SK-N-SH (cell line): ENCODE measurements at regions not wholly inside any gene's neighbourhood (a gene's known extent, or its start where the extent isn't known, plus 50 kb on each side); places are given as distances from the start of the nearest gene placed in this dataset.

Experiments
- CHD2 ChIP-seq: fragments of 150-350 bp; IDR thresholded peaks from 2 replicates; pipeline ENCODE4 v1.6.1; 2018; ENCODE audit warnings: low read length; ENCODE audit not compliant: partially characterized antibody
- EP300 ChIP-seq, 2 experiments: IDR thresholded peaks; 2 replicates each; pipeline versions ENCODE4 v1.4.0 to v1.6.1; 2012; ENCODE audit warnings: borderline replicate concordance in 1 of 2, low read depth in 1 of 2, low read length in 1 of 2
- EZH2phosphoT487 ChIP-seq: fragments of 200-600 bp; sonication (generic); IDR thresholded peaks from 2 replicates; pipeline ENCODE4 v1.6.1; 2017; ENCODE audit warnings: low read depth, mixed run types, mild to moderate bottlenecking, antibody characterized with exemption, moderate library complexity, borderline replicate concordance
- FOXM1 ChIP-seq: IDR thresholded peaks from 2 replicates; pipeline ENCODE4 v1.4.0; 2012; ENCODE audit warnings: low read depth, mild to moderate bottlenecking
- GABPA ChIP-seq: IDR thresholded peaks from 2 replicates; pipeline ENCODE4 v1.4.0; 2012; ENCODE audit warnings: low read depth, mild to moderate bottlenecking
- JUND ChIP-seq: IDR thresholded peaks from 2 replicates; pipeline ENCODE4 v1.4.0; 2012
- MXI1 ChIP-seq: IDR thresholded peaks from 2 replicates; pipeline ENCODE4 v1.6.1; 2012; ENCODE audit warnings: mild to moderate bottlenecking, low read depth, low read length, improper control_type of control experiment
- POLR2AphosphoS5 ChIP-seq: IDR thresholded peaks from 2 replicates; pipeline ENCODE4 v1.6.1; 2012; ENCODE audit warnings: low read depth, low read length
- RAD21 ChIP-seq: IDR thresholded peaks from 2 replicates; pipeline ENCODE4 v1.6.1; 2012; ENCODE audit warnings: mild to moderate bottlenecking, low read length
- RFX5 ChIP-seq: IDR thresholded peaks from 2 replicates; pipeline ENCODE4 v1.6.1; 2012; ENCODE audit warnings: mild to moderate bottlenecking, improper control_type of control experiment, low read length
- TAF1 ChIP-seq: IDR thresholded peaks from 2 replicates; pipeline ENCODE4 v1.6.1; 2012; ENCODE audit warnings: low read depth, mild to moderate bottlenecking, low read length, moderate library complexity, borderline replicate concordance
- TEAD4 ChIP-seq: IDR thresholded peaks from 2 replicates; pipeline ENCODE4 v1.4.0; 2012; ENCODE audit warnings: mild to moderate bottlenecking, borderline replicate concordance; ENCODE audit not compliant: insufficient read depth
- TF ChIP-seq, protein P1 (sequence below): fragments of 200-600 bp; sonication (generic); IDR thresholded peaks from 2 replicates; pipeline ENCODE4 v1.6.1; 2017; ENCODE audit warnings: antibody characterized with exemption, mild to moderate bottlenecking, moderate library complexity

DNA sequence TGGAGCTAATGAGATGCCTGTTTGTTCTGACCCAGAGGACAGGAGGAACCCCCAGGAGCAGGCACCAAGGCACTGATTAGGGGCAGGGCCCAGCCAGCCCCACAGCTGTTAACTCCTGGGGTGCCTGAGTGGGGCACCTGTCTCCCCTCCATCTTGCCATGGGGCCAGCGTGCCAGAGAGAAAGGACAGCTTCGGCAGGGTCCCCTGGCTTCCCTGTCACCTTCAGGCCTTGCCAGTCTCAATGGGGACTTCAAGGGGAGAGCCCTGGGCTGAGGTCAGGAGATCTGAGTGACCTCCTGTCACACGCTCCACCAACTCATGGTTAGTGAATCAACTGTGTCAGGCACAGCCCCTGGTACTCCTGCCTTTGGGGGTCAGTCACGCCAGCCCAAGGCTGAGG is 152.7 kb upstream of the MVB12B start:
- TF ChIP-seq, protein P1, sequence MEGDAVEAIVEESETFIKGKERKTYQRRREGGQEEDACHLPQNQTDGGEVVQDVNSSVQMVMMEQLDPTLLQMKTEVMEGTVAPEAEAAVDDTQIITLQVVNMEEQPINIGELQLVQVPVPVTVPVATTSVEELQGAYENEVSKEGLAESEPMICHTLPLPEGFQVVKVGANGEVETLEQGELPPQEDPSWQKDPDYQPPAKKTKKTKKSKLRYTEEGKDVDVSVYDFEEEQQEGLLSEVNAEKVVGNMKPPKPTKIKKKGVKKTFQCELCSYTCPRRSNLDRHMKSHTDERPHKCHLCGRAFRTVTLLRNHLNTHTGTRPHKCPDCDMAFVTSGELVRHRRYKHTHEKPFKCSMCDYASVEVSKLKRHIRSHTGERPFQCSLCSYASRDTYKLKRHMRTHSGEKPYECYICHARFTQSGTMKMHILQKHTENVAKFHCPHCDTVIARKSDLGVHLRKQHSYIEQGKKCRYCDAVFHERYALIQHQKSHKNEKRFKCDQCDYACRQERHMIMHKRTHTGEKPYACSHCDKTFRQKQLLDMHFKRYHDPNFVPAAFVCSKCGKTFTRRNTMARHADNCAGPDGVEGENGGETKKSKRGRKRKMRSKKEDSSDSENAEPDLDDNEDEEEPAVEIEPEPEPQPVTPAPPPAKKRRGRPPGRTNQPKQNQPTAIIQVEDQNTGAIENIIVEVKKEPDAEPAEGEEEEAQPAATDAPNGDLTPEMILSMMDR, result no peak
- no peak for TF ChIP-seq EP300 (IDR thresholded peaks at IDR 0.05; ENCODE audit: borderline replicate concordance in 1 of 2, low read depth in 1 of 2, low read length in 1 of 2)
- no peak for TF ChIP-seq TAF1
- no peak for TF ChIP-seq FOXM1
- no peak for TF ChIP-seq GABPA
- TF ChIP-seq EZH2phosphoT487, result no peak
- TF ChIP-seq MXI1, result no peak
- TF ChIP-seq CHD2, result no peak
- TF ChIP-seq POLR2AphosphoS5, result no peak
- TF ChIP-seq RAD21, result no peak
- no peak for TF ChIP-seq TEAD4
- TF ChIP-seq JUND, result no peak
- TF ChIP-seq RFX5, result no peak
